Gastrocnemius medialis (tissue), 4 donors: ENCODE measurements at regions not wholly inside any gene's neighbourhood (a gene's known extent, or its start where the extent isn't known, plus 50 kb on each side); places are given as distances from the start of the nearest gene placed in this dataset.

Experiments
- CTCF ChIP-seq, 5 experiments: fragments of 450-650 bp in 3 of 5; fragments of 200-600 bp in 2 of 5; sonication (generic) in 2 of 5; IDR thresholded peaks in 4 of 5; conservative IDR thresholded peaks in 1 of 5; 1 replicate in 4 of 5; 2 replicates in 1 of 5; pipeline ENCODE4 v1.5.1; 2016 to 2019; ENCODE audit warnings: antibody characterized with exemption in 5 of 5, mild to moderate bottlenecking in 3 of 5, moderate library complexity in 3 of 5
- POLR2A ChIP-seq, 2 donors: fragments of 450-650 bp; IDR thresholded peaks; one replicate each; pipeline ENCODE4 v1.6.1; 2017; ENCODE audit warnings: antibody characterized with exemption in 2 of 2, mild to moderate bottlenecking in 2 of 2, moderate library complexity in 2 of 2

- TF ChIP-seq CTCF (IDR thresholded peaks at IDR 0.05 in 4 of 5, conservative IDR thresholded peaks at IDR 0.05 in 1 of 5) (no peak), POLR2A (IDR thresholded peaks at IDR 0.05) (no peak)
Observed at GRCh38 chr4:79209822-79210635, 115.8 kb downstream of the NAA11 start.
